D721Med (cell line): ENCODE measurements at regions not wholly inside any gene's neighbourhood (a gene's known extent, or its start where the extent isn't known, plus 50 kb on each side); places are given as distances from the start of the nearest gene placed in this dataset.

Experiments used
- DNase-seq: peaks from one replicate; pipeline ENCODE4 v3.0.0; 2011; ENCODE audit warnings: low spot score; ENCODE audit not compliant: insufficient read length
- FAIRE-seq: peaks from 2 replicates; lab custom pipeline; 2011; peaks lifted over from hg19 to GRCh38; lab: Jason Lieb, UNC
- CTCF ChIP-seq: IDR thresholded peaks from 2 replicates; pipeline ENCODE4 v1.5.1; 2012; ENCODE audit warnings: mild to moderate bottlenecking, control low read depth; ENCODE audit not compliant: insufficient read depth; ENCODE audit errors: missing control alignments

- DNase-seq = no peak
Observed at GRCh38 chr6:169014211-169015197, 239.1 kb downstream of the THBS2 start.

GRCh38 chr6:169009628-169010027, 244.0 kb downstream of the THBS2 start:
- FAIRE-seq (no peak), DNase-seq (no peak)
- no peak for TF ChIP-seq CTCF

More at GRCh38 chr6:169014211-169015197, 239.1 kb downstream of the THBS2 start:
- no peak for TF ChIP-seq CTCF
- no peak for FAIRE-seq

GRCh38 chr6:169008641-169009257, 244.9 kb downstream of the THBS2 start:
- FAIRE-seq (no peak), DNase-seq (no peak)
- TF ChIP-seq CTCF = no peak

GRCh38 chr6:169005166-169005565, 248.5 kb downstream of the THBS2 start:
- TF ChIP-seq CTCF = no peak
- no peak for FAIRE-seq
- DNase-seq = no peak

GRCh38 chr6:169000022-169000421, 253.6 kb downstream of the THBS2 start:
- DNase-seq (no peak), FAIRE-seq (no peak)
- TF ChIP-seq CTCF = no peak

GRCh38 chr6:168999392-168999791, 254.3 kb downstream of the THBS2 start:
- DNase-seq (no peak), FAIRE-seq (no peak)
- no peak for TF ChIP-seq CTCF

- FAIRE-seq (no peak), DNase-seq (no peak)
- no peak for TF ChIP-seq CTCF
Observed at GRCh38 chr6:168996356-168996625, 257.4 kb downstream of the THBS2 start.
